Neural cell (in vitro differentiated cells): ENCODE measurements at regions not wholly inside any gene's neighbourhood (a gene's known extent, or its start where the extent isn't known, plus 50 kb on each side); places are given as distances from the start of the nearest gene placed in this dataset.

Experiments
- H2AFZ ChIP-seq: fragments of 200-600, 300-800 bp; sonication (generic), shearing (Covaris generic); 2 replicates; pipeline ENCODE4 v1.6.0; 2014; ENCODE audit warnings: low read depth, mild to moderate bottlenecking, antibody characterized with exemption, low read length, moderate library complexity
- H3F3A ChIP-seq: fragments of 200-600 bp; shearing (Covaris generic); 2 replicates; pipeline ENCODE4 v1.6.1; 2016; ENCODE audit warnings: mild to moderate bottlenecking, moderate library complexity, mixed read lengths, antibody characterized with exemption, low read length; ENCODE audit not compliant: insufficient read depth, poor library complexity, severe bottlenecking
- H3K27ac ChIP-seq: fragments of 200-600, 300-800 bp; sonication (generic), shearing (Covaris generic); 2 replicates; pipeline ENCODE4 v1.5.1; 2014; ENCODE audit warnings: mild to moderate bottlenecking, low read length, moderate library complexity
- H3K27me3 ChIP-seq: fragments of 300-800, 200-600 bp; sonication (generic), shearing (Covaris generic); 2 replicates; pipeline ENCODE4 v1.6.0; 2014; ENCODE audit warnings: mild to moderate bottlenecking, low read depth, low read length, moderate library complexity; ENCODE audit not compliant: insufficient read depth
- H3K36me3 ChIP-seq: fragments of 300-800, 200-600 bp; sonication (generic), shearing (Covaris generic); 2 replicates; pipeline ENCODE4 v1.5.1; 2014; ENCODE audit warnings: mild to moderate bottlenecking, antibody characterized with exemption, low read length, moderate library complexity; ENCODE audit not compliant: insufficient read depth
- H3K4me2 ChIP-seq: fragments of 300-800, 200-600 bp; sonication (generic), shearing (Covaris generic); 2 replicates; pipeline ENCODE4 v1.6.0; 2014; ENCODE audit warnings: mild to moderate bottlenecking, low read length
- H3K4me3 ChIP-seq: fragments of 300-800, 200-600 bp; sonication (generic), shearing (Covaris generic); 2 replicates; pipeline ENCODE4 v1.5.1; 2014; ENCODE audit warnings: mild to moderate bottlenecking, low read length, moderate library complexity
- H3K79me2 ChIP-seq: fragments of 200-600 bp; shearing (Covaris generic); replicated peaks from 2 replicates; pipeline ENCODE4 v1.6.0; 2014; ENCODE audit warnings: mild to moderate bottlenecking, low read length, moderate library complexity; ENCODE audit not compliant: insufficient read depth
- H3K9ac ChIP-seq: fragments of 300-800, 200-600 bp; sonication (generic), shearing (Covaris generic); 2 replicates; pipeline ENCODE4 v1.6.1; 2016; ENCODE audit warnings: mild to moderate bottlenecking, low read length, mixed read lengths
- H3K9me2 ChIP-seq: fragments of 200-600 bp; shearing (Covaris generic); 2 replicates; pipeline ENCODE4 v1.6.1; 2016; ENCODE audit warnings: mild to moderate bottlenecking, low read length, mixed read lengths; ENCODE audit not compliant: insufficient read depth
- H3K9me3 ChIP-seq: fragments of 200-600, 300-800 bp; sonication (generic), shearing (Covaris generic); 2 replicates; pipeline ENCODE4 v1.6.1; 2016; ENCODE audit warnings: mild to moderate bottlenecking, mixed run types, low read length, moderate library complexity, mixed read lengths
- H4K20me1 ChIP-seq: fragments of 200-600 bp; shearing (Covaris generic); 2 replicates; pipeline ENCODE4 v1.6.1; 2016; ENCODE audit warnings: mild to moderate bottlenecking, mixed run types; ENCODE audit not compliant: insufficient read depth
- CTCF ChIP-seq: fragments of 450-650 bp; IDR thresholded peaks from 2 replicates; pipeline ENCODE4 v1.5.1; 2014; ENCODE audit warnings: antibody characterized with exemption, mild to moderate bottlenecking, moderate library complexity; ENCODE audit not compliant: poor library complexity, severe bottlenecking
- EP300 ChIP-seq: fragments of 450-650 bp; conservative IDR thresholded peaks from 2 replicates; pipeline ENCODE4 v1.6.1; 2014; ENCODE audit warnings: antibody characterized with exemption, mild to moderate bottlenecking, moderate library complexity; ENCODE audit not compliant: poor library complexity, severe bottlenecking
- EZH2 ChIP-seq: fragments of 200-600, 300-800 bp; shearing (Covaris generic), sonication (generic); IDR thresholded peaks from 2 replicates; pipeline ENCODE4 v1.6.1; 2014; ENCODE audit warnings: antibody characterized with exemption, low read length, borderline replicate concordance, mild to moderate bottlenecking; ENCODE audit not compliant: insufficient read depth, poor library complexity, severe bottlenecking
- MXI1 ChIP-seq: fragments of 450-650 bp; conservative IDR thresholded peaks from 2 replicates; pipeline ENCODE4 v1.6.1; 2014; ENCODE audit warnings: antibody characterized with exemption, mild to moderate bottlenecking; ENCODE audit not compliant: poor library complexity, severe bottlenecking
- POLR2AphosphoS5 ChIP-seq: IDR thresholded peaks from 2 replicates; pipeline ENCODE4 v1.6.1; 2012
- RAD21 ChIP-seq: fragments of 450-650 bp; conservative IDR thresholded peaks from 2 replicates; pipeline ENCODE4 v1.6.1; 2014; ENCODE audit warnings: antibody characterized with exemption, mild to moderate bottlenecking, moderate library complexity
- SMC3 ChIP-seq: fragments of 450-650 bp; conservative IDR thresholded peaks from 2 replicates; pipeline ENCODE4 v1.6.1; 2014; ENCODE audit warnings: antibody characterized with exemption, mild to moderate bottlenecking, moderate library complexity; ENCODE audit not compliant: poor library complexity
- TAF1 ChIP-seq: IDR thresholded peaks from 2 replicates; pipeline ENCODE4 v1.6.1; 2012; ENCODE audit warnings: low read depth
- TF ChIP-seq, protein P1 (sequence below): IDR thresholded peaks from 2 replicates; pipeline ENCODE4 v1.6.1; 2012; ENCODE audit warnings: borderline replicate concordance

DNA sequence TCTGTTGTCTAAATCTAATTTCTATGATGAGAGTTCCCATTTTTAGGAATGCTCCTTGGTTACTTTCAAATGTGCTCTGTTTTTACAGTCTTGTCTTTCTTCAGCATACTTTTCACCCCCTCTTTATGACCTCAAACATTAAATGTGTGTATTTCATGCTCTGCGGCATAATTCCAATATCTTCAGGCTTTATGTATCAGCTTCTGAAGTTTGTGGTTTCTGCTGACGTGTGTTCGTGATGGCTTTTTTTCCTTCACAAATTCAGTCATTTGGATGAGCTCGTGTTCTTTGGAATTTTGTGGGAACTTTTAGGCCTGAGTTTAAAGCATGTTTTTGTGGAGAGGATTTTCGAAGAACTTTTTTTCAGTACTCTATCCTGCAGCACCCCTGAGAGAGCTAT lies 97.7 kb upstream of the CHRNA7 start:
- H3F3A ChIP-seq, result no peaks in the 10 kb centered on the region
- no peak overlapping the region for H2AFZ ChIP-seq
- H3K4me3 ChIP-seq, result no peak overlapping the region
- H3K36me3 ChIP-seq, result no peaks in the 10 kb centered on the region
- H3K79me2 ChIP-seq, result no peaks in the 10 kb centered on the region
- no peaks in the 10 kb centered on the region for H3K27me3 ChIP-seq
- no peak for TF ChIP-seq POLR2AphosphoS5
- no peak for TF ChIP-seq EP300
- TF ChIP-seq EZH2, result no peak
- TF ChIP-seq, protein P1, sequence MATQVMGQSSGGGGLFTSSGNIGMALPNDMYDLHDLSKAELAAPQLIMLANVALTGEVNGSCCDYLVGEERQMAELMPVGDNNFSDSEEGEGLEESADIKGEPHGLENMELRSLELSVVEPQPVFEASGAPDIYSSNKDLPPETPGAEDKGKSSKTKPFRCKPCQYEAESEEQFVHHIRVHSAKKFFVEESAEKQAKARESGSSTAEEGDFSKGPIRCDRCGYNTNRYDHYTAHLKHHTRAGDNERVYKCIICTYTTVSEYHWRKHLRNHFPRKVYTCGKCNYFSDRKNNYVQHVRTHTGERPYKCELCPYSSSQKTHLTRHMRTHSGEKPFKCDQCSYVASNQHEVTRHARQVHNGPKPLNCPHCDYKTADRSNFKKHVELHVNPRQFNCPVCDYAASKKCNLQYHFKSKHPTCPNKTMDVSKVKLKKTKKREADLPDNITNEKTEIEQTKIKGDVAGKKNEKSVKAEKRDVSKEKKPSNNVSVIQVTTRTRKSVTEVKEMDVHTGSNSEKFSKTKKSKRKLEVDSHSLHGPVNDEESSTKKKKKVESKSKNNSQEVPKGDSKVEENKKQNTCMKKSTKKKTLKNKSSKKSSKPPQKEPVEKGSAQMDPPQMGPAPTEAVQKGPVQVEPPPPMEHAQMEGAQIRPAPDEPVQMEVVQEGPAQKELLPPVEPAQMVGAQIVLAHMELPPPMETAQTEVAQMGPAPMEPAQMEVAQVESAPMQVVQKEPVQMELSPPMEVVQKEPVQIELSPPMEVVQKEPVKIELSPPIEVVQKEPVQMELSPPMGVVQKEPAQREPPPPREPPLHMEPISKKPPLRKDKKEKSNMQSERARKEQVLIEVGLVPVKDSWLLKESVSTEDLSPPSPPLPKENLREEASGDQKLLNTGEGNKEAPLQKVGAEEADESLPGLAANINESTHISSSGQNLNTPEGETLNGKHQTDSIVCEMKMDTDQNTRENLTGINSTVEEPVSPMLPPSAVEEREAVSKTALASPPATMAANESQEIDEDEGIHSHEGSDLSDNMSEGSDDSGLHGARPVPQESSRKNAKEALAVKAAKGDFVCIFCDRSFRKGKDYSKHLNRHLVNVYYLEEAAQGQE, result no peak
- no peak for TF ChIP-seq TAF1
- no peak for TF ChIP-seq MXI1
- no peak for TF ChIP-seq SMC3
- no peak for TF ChIP-seq RAD21
- TF ChIP-seq CTCF, result no peak
- no peak overlapping the region for H3K27ac ChIP-seq
- H3K9ac ChIP-seq, result no peak overlapping the region
- no peaks in the 10 kb centered on the region for H3K9me3 ChIP-seq
- H3K9me2 ChIP-seq, result no peaks in the 10 kb centered on the region
- H3K4me2 ChIP-seq, result no peak overlapping the region
- no peaks in the 10 kb centered on the region for H4K20me1 ChIP-seq

- no peaks in the 10 kb centered on the region for H3K9me3 ChIP-seq
- no peaks in the 10 kb centered on the region for H3K79me2 ChIP-seq
- no peaks in the 10 kb centered on the region for H3K9me2 ChIP-seq
- H3K4me3 ChIP-seq, result no peak overlapping the region
- no peaks in the 10 kb centered on the region for H4K20me1 ChIP-seq
- no peak for TF ChIP-seq MXI1
- no peak for TF ChIP-seq EP300
- no peak for TF ChIP-seq POLR2AphosphoS5
- no peak for TF ChIP-seq CTCF
- no peak for TF ChIP-seq TAF1
- TF ChIP-seq, protein P1, result no peak
- H3K27me3 ChIP-seq, result no peaks in the 10 kb centered on the region
- H3K9ac ChIP-seq, result no peak overlapping the region
- no peak overlapping the region for H3K4me2 ChIP-seq
- no peak overlapping the region for H3K27ac ChIP-seq
- no peak overlapping the region for H2AFZ ChIP-seq
- no peaks in the 10 kb centered on the region for H3K36me3 ChIP-seq
- no peaks in the 10 kb centered on the region for H3F3A ChIP-seq
Observed at GRCh38 chr15:31934821-31935220, 95.5 kb upstream of the CHRNA7 start.
